GM11168 (cell line): ENCODE measurements at regions not wholly inside any gene's neighbourhood (a gene's known extent, or its start where the extent isn't known, plus 50 kb on each side); places are given as distances from the start of the nearest gene placed in this dataset.

Experiments
- in situ Hi-C: fragments of 300-500 bp; cut with MboI; formaldehyde crosslinking; loops from one replicate; pipeline ENCODE4 v1.12.0; 2022; ENCODE audit warnings: low sequenced_read_pairs; ENCODE audit not compliant: unreplicated experiment

DNA sequence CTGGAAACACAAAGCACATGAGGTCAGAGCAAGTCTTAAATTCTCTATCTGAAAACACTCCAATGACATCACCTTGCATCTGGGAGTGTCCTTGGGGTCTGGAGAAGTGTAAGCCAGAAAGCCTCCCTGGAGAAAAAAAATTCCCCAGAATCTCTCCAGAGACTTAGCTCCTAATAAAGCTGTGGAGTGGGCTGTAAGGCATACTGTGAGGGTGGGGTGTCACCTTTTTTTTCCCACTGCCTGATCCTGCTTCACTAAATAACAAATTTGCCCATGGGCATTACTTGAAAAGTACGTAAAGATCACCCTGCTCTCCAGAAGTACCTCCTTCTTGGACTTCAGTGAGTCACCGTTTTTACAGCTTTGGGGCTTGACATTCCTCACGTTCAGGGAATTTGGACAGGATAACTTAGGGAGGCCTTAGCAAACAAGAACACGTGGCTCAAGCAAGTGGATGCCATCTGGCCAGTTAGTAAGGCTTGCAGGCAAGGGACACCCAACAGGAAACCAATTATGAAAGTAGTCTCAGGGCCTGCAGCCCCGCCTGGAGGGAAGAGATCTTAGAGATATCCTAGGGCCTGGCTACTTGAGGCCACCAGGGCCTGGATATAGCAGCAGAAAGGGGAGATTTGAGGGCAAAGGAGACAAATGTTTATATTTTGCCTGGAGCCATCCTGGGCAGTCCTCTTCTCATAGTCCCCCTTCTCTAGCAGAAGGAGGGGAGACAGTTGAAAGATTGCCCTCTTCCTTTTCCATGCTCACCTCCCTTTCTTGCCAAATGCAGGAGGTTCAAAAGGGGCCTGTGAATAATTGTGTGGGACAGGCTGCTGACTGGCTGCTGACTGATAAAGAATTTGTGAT lies 60.1 kb upstream of the PLAC1 start:
- in situ Hi-C loops = loop anchor here (5.0 kb wide), 1 partner anchor 51 kb away; no protein-coding TSS in a partner anchor

DNA sequence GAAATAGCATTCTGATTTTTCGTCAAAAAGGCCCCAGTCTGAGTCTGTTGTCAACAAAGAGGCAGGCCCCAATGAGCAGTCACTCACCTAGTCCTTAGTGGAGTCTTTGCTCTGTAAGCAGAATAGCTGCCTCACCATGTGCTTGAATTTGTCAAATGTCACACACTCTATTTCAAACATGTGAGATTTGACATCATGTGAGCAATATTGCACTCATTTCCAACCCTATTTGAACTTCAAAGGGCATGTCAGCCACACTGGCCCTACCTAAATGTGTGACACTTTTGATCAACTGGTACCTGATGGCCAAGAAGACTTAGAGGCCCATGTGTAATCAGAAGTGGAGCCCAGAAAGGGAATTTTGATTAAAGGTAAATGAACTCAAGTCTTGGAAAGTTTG lies 59.4 kb upstream of the PLAC1 start:
- in situ Hi-C loops = loop anchor here (5.0 kb wide), 1 partner anchor 50 kb away; no protein-coding TSS in a partner anchor

DNA sequence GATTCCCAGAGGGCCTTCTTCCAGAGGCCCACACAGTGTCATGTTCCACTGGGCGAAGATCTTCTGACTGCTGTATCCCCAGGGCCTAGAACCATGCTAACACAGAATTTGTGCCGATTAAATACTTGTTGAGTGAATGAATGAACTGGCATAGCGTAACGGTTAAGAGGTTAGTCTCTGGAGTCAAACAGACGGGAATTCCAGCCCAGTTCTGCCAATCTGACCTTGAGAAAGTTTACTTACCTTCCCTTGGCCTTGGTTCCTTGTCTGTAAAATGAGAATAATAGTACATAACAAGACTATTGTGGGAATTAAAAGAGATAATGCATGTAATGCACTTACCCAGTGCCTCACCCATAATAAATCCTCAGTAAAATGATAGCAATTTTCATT lies 58.3 kb upstream of the PLAC1 start:
- in situ Hi-C loops = loop anchor here (5.0 kb wide), 1 partner anchor 49 kb away; no protein-coding TSS in a partner anchor

DNA sequence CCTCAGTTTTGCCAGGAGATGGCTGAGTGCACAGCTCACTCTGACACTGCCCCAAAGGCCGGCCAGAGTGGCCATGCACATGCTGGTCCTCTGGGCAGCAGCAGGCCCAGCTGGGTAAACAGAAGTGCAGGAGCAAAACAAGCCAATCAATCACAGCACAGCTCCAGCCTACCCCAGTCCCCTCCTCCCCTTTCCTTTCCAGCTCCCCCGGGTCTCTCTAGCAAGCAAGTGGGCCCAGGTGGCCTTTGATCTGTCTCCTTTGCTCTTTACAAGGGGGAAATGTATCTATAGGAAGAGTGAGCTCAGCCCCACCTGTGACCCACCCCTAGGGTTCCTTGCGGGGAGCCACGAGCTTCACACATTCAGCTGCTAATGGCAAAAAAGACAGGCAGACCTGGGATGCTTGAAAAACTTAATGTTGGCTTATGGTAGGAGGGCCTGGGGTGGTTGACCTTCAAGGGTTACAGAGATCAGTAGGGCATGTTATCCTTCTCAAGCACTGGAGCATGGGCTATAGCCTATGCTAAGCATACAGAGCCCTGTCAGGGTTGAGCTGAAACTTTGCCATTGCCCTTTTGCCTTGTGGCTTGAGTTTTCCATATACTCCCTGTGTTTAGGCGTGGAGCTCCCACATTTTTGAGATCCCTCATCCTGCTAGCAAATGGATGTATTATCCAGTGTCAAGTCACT lies 57.8 kb upstream of the PLAC1 start:
- in situ Hi-C loops = loop anchor here (5.0 kb wide), 1 partner anchor 49 kb away; no protein-coding TSS in a partner anchor

DNA sequence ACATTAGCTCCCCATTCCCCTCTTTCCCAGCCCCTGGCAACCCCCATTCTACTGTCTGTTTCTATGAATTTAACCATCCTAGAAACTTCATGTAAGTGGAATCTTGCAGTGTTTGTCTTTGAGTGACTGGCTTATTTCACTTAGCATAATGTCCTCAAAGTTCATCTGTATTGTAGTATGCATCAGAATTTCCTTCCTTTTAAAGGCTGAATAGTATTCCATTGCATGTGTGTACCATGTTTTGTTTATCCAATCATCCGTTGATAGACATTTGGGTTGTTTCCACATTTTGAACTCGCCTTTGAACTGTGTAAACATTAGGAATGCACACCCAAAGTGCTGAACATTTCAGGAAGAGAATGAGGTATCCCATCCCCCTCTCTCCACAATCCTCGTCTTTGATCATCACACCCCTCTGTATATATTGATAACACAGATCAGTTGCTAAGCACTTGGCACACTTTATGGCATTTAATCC lies 56.4 kb upstream of the PLAC1 start:
- in situ Hi-C loops = loop anchor here (5.0 kb wide), 1 partner anchor 47 kb away; no protein-coding TSS in a partner anchor

DNA sequence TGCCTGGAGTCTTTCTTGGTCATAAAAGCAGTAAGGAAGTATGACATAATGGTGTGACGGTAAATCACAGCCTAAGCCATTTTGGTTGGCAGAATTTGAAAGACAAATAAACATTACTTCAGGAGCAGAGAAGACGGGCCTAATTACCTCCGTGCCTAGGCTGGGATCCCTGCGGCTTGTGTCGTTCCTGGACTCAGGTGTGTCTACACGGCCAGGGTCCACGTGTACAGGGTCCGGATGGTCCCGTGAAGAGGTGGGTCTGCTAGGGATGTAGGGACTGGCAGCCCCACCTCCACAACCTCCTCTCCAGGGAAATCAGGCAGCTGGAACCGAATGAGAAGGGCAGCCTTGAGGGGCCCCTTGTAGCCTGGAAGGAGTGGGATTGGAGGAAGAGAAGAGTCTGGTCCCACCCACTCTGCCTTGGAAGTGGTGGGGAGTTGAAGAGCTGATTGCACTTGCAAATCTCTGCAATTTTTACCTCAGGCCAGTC lies 55.4 kb upstream of the PLAC1 start:
- in situ Hi-C loops = no loop called here

DNA sequence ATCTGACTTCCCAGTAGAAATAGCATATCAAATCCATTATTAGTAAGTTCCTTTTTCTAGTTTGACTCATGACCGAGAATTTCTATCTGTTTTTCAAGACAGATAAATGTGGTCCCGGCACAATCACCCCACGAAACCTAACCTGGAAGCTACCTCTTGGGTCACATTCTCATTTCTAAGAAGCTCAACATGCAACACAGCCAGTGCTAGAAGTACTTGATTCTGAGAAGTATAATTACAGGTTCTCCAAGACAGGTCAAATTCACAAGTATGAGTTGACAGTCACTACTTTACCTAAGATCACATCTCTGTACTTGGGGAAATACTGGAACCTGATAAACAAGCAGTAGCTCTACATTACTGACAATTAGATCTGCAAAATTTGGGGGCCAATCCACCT lies 54.0 kb upstream of the PLAC1 start:
- in situ Hi-C loops = no loop called here

DNA sequence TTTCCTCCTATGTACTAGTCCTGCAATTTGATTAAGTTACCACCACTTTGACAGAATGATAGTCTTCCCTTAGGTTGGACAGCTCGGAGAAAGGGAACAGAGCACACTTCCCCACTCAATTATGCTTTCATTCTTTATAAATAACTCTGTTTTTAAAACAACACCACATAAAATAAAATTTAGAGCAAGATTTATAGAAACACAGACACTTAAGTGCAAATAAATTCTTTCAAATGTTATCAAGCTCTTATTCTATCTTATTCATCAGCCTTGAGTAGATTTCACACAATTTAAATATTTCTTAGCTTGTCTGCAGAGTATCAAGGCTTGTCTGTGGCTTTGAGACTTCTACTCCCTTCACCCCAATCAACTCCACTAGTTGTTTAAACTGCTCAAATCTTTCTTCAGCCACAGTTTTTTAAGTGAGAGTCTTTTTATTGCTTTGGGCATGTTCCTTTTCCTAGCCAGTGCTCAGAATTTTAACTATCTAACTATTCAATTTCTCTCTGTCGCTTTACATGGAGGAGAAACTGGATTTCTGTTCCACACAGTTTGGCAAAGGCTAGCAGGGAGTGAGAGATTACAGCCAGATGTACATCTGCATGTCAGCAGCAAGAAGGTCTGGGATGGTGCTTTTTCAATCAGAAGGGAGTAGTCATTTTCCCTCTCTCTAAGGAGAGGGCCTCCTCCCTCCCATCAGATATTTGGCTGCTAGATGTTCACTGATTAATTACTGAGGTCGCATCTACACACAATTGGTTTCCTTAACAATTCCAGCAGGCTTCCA lies 53.1 kb upstream of the PLAC1 start:
- in situ Hi-C loops = no loop called here
